GM12875 (cell line): ENCODE measurements at regions not wholly inside any gene's neighbourhood (a gene's known extent, or its start where the extent isn't known, plus 50 kb on each side); places are given as distances from the start of the nearest gene placed in this dataset.

Experiments used
- H3K4me3 ChIP-seq: one replicate; pipeline ENCODE4 v1.5.1; 2011; ENCODE audit warnings: low read depth, low read length, control low read depth
- TF ChIP-seq, protein P1 (sequence below): IDR thresholded peaks from 2 replicates; pipeline ENCODE4 v1.5.1; 2011; ENCODE audit warnings: low read depth, mild to moderate bottlenecking, control low read depth, inconsistent platforms, low read length, moderate library complexity, borderline replicate concordance; ENCODE audit not compliant: insufficient read depth

DNA sequence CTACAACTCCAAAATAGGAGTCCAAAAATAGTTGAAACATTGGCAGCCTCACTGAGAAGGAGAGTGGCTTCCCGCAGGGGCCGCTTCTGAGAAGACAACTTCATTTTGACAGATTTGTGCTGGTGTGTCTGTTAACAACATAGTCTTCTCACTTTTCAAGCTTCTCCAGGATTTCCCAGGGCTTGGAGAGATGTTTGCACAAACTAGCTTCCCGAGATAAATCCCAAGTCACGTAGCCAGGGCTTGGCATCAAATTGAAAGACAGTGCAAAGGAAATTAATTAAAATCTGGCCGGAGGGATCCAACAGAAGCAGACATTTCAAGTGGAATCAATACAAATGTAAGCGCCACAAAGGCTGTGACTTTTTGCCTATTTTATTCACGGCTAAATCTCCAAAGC, 630.2 kb downstream of the DHX35 start:
- TF ChIP-seq, protein P1, sequence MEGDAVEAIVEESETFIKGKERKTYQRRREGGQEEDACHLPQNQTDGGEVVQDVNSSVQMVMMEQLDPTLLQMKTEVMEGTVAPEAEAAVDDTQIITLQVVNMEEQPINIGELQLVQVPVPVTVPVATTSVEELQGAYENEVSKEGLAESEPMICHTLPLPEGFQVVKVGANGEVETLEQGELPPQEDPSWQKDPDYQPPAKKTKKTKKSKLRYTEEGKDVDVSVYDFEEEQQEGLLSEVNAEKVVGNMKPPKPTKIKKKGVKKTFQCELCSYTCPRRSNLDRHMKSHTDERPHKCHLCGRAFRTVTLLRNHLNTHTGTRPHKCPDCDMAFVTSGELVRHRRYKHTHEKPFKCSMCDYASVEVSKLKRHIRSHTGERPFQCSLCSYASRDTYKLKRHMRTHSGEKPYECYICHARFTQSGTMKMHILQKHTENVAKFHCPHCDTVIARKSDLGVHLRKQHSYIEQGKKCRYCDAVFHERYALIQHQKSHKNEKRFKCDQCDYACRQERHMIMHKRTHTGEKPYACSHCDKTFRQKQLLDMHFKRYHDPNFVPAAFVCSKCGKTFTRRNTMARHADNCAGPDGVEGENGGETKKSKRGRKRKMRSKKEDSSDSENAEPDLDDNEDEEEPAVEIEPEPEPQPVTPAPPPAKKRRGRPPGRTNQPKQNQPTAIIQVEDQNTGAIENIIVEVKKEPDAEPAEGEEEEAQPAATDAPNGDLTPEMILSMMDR, result no peak
- no peak overlapping the region for H3K4me3 ChIP-seq

DNA sequence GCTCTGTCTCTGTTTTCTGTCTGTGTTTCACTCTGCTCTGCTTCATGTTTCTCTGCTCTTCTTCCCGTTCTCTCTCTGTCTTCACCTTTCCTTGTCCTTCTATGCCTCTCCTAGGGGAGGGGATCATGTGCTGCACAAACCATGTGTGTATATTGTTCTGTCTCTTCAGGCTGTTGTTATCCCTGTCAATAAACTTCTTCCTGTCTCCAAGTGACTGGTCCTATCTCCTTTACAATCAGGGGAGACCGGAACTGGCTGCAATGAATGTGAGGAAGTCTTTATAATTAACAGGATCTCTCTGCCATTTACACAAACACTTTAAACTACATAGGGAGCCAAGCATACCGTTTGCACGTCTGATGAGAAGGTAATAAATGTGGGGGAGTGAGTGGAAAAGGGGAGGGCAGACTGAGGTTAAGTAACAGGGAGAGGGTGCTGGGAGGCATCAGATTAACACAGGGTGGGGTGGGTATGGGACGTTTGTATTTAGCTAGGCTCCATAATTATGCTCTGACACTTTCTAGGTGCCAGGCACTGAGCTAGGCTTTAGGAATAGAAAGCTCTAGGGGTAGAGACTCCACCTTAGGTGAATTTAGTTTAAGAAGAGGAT, 626.1 kb downstream of the DHX35 start:
- TF ChIP-seq, protein P1, result no peak
- H3K4me3 ChIP-seq, result no peak overlapping the region

DNA sequence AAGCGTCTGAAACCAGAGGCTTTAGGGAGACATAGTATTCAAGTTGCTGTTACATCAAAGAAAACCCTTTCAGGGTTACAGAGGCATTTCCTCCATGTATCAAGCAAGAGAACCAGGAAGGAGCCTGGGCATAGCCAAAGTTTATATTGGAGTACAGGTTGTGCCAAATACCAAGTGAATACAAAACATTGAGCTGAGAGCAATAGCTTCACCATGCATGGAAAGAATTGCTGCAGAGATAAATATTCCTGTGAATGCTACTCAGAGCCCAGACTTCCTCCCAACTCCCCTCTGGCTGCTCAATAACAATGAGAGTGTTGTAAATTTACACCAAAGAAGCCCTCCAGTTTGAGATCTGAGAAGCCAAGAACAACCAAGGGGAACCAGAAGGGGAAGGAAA, 618.9 kb downstream of the DHX35 start:
- TF ChIP-seq, protein P1, result no peak
- no peak overlapping the region for H3K4me3 ChIP-seq

DNA sequence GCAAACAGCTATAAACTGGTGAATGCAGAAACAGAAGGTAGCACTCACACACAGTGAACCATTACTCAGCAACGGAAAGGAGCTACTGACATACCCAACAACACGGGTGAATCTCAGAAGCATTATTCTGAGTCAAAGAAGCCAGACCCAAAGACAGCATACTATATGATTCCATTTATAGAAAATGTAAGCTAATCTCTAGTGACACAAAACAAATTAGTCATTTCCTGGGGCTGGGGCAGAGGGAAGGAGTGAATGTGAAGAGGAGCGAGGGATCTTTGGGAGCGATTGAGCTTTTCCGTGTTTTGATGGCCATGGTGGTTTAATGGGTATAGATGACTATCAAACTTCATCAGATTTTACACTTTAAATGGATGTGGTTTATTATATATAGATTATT, 614.6 kb downstream of the DHX35 start:
- no peak overlapping the region for H3K4me3 ChIP-seq
- TF ChIP-seq, protein P1, result no peak

DNA sequence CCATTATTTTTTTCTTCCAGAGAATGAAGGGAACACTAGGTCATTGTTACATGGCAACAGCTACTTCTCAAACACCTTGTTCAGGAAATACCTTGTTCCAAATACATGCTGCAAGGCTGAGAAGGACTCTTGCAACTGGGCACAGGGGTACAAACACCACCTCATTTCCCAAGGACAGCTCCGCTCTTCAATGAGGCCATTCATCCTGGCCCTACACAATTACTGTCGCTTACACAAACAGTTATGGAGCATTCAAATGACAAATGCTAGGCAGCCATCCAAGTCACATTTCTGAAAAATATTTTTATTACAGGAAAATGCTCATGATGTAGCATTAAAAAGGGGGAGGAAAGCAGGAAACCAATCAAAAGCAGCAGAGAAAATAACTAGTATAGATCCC, 611.9 kb downstream of the DHX35 start:
- TF ChIP-seq, protein P1, result no peak

DNA sequence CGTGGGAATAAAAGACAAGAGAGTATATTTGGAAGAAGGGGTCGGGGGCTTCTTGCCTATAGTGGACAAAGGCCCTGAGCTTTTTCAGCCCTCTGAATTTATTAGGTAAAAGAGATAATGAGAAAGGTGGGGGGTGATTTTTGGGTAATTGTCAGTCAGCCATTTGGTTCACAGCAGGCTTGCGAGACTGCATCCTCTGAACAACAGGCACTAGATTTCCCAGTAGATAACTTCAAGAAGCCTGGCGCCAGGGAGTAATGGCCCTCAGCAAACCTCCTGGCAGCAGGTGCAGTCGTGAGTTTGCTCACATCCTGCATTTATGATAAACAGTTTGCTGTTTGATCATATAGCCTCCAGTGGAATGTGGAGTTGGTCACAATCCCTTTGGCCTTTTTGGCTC, 609.0 kb downstream of the DHX35 start:
- no peak overlapping the region for H3K4me3 ChIP-seq
- TF ChIP-seq, protein P1, result no peak

More for the DNA sequence above, 611.9 kb downstream of the DHX35 start:
- H3K4me3 ChIP-seq, result no peak overlapping the region

DNA sequence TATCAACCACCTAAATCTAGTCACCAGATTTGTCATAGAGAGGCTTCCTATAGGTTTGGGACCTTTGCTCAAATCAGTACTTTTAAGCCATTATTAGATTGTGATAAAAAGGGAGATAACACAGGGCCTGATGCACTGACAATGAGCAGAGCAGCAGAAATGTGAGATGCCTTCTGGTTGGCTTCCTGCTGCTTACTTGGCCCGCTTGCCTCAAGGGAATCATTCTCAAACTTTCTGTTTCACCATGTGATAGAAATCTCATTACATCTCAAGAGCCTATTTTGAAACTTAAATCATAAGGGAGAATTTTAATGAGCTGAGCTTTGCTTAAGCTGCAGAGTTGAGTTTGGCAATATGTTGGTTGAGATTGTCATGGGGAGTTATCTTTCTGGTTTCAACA, 606.0 kb downstream of the DHX35 start:
- TF ChIP-seq, protein P1, result no peak
- H3K4me3 ChIP-seq, result no peak overlapping the region
